Testis (tissue), 2 donors: ENCODE measurements at regions not wholly inside any gene's neighbourhood (a gene's known extent, or its start where the extent isn't known, plus 50 kb on each side); places are given as distances from the start of the nearest gene placed in this dataset.

ENCODE experiments used
- CTCF ChIP-seq, 3 experiments: fragments of 450-650 bp in 2 of 3; fragments of 200-600 bp in 1 of 3; sonication (generic) in 1 of 3; IDR thresholded peaks; one replicate each; pipeline ENCODE4 v1.5.1; 2016 to 2019; ENCODE audit warnings: antibody characterized with exemption in 3 of 3, mild to moderate bottlenecking in 2 of 3, moderate library complexity in 1 of 3
- POLR2A ChIP-seq: fragments of 450-650 bp; IDR thresholded peaks from one replicate; pipeline ENCODE4 v1.6.1; 2017; ENCODE audit warnings: antibody characterized with exemption, mild to moderate bottlenecking, moderate library complexity

- peak in 2 of 3 experiments; percentile 18 to 28 for TF ChIP-seq CTCF (IDR thresholded peaks at IDR 0.05)
- no peak for TF ChIP-seq POLR2A
Measured at GRCh38 chr4:112766422-112766821, 129.5 kb downstream of the LARP7 start.
